ENCODE measurements at regions not wholly inside any gene's neighbourhood (a gene's known extent, or its start where the extent isn't known, plus 50 kb on each side); places are given as distances from the start of the nearest gene placed in this dataset.
"Not testable (repeated sequence)": the region's sequence is repeated elsewhere in the genome, so short reads cannot be mapped to it uniquely, and the experiment has no call there.

DNA sequence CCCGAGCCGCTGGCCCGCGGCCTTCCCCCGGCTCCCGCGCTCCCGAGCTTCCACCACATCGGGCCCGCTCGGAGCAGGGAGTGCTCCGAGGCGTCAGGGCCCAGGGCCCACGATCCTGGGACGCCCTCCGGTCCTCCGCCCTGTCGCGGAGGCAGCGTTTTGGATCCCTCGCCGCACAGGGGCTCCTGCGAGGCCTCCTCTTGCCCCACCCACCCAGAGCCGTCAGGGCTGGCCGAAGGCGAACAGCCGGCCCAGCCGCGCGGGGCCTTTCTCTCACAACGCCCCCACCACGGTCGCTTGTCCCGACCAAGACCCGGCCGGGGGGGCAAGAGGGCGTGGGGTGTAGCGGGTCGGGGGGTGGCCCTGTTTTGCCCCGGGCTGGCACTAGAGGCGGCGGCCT, 102.4 kb upstream of the RHOU start:
- not testable (repeated sequence) for TF ChIP-seq POLR2AphosphoS5 (IDR thresholded peaks at IDR 0.05; ENCODE audit: low read depth)
- TF ChIP-seq, protein P1, sequence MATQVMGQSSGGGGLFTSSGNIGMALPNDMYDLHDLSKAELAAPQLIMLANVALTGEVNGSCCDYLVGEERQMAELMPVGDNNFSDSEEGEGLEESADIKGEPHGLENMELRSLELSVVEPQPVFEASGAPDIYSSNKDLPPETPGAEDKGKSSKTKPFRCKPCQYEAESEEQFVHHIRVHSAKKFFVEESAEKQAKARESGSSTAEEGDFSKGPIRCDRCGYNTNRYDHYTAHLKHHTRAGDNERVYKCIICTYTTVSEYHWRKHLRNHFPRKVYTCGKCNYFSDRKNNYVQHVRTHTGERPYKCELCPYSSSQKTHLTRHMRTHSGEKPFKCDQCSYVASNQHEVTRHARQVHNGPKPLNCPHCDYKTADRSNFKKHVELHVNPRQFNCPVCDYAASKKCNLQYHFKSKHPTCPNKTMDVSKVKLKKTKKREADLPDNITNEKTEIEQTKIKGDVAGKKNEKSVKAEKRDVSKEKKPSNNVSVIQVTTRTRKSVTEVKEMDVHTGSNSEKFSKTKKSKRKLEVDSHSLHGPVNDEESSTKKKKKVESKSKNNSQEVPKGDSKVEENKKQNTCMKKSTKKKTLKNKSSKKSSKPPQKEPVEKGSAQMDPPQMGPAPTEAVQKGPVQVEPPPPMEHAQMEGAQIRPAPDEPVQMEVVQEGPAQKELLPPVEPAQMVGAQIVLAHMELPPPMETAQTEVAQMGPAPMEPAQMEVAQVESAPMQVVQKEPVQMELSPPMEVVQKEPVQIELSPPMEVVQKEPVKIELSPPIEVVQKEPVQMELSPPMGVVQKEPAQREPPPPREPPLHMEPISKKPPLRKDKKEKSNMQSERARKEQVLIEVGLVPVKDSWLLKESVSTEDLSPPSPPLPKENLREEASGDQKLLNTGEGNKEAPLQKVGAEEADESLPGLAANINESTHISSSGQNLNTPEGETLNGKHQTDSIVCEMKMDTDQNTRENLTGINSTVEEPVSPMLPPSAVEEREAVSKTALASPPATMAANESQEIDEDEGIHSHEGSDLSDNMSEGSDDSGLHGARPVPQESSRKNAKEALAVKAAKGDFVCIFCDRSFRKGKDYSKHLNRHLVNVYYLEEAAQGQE (IDR thresholded peaks at IDR 0.05; ENCODE audit: insufficient replicate concordance, low read depth): not testable (repeated sequence)

Measured in HL-60 (cell line).